ENCODE measurements at regions not wholly inside any gene's neighbourhood (a gene's known extent, or its start where the extent isn't known, plus 50 kb on each side); places are given as distances from the start of the nearest gene placed in this dataset.
"Not testable (repeated sequence)": the region's sequence is repeated elsewhere in the genome, so short reads cannot be mapped to it uniquely, and the experiment has no call there.

GRCh38 chr2:34545486-34546136, 946.5 kb upstream of the FAM98A start:
- Histone ChIP-seq H3K9me3 (ENCODE audit: control insufficient read depth, low read length) (no peaks in the 10 kb centered on the region), H3K36me3 (ENCODE audit: control insufficient read depth, insufficient read depth, low read length) (no peaks in the 10 kb centered on the region), H3K27me3 (ENCODE audit: control insufficient read depth, insufficient read depth, low read length, poor library complexity, severe bottlenecking) (no peaks in the 10 kb centered on the region), H3K27ac (ENCODE audit: insufficient read depth, low read depth, low read length, poor library complexity, severe bottlenecking) (no peak overlapping the region), H3K4me3 (ENCODE audit: insufficient read depth, low read depth, low read length) (no peak overlapping the region), H3K4me1 (ENCODE audit: control insufficient read depth, insufficient read depth, low read length) (no peaks in the 10 kb centered on the region)
- WGBS, 2 experiments: 91 to 94% methylated on average over 12 of the region's 12 CpGs

GRCh38 chr2:34534761-34535160, 935.7 kb upstream of the FAM98A start:
- no peak overlapping the region for H3K27ac ChIP-seq (ENCODE audit: insufficient read depth, low read depth, low read length, poor library complexity, severe bottlenecking)
- no peak overlapping the region for H3K4me3 ChIP-seq (ENCODE audit: insufficient read depth, low read depth, low read length)
- no peaks in the 10 kb centered on the region for H3K4me1 ChIP-seq (ENCODE audit: control insufficient read depth, insufficient read depth, low read length)
- no peaks in the 10 kb centered on the region for H3K27me3 ChIP-seq (ENCODE audit: control insufficient read depth, insufficient read depth, low read length, poor library complexity, severe bottlenecking)
- H3K36me3 ChIP-seq (ENCODE audit: control insufficient read depth, insufficient read depth, low read length): no peaks in the 10 kb centered on the region
- WGBS, 2 experiments: 89 to 90% methylated on average over 3 of the region's 3 CpGs
- no peaks in the 10 kb centered on the region for H3K9me3 ChIP-seq (ENCODE audit: control insufficient read depth, low read length)

- Histone ChIP-seq H3K4me3 (ENCODE audit: insufficient read depth, low read depth, low read length) (no peak overlapping the region), H3K36me3 (ENCODE audit: control insufficient read depth, insufficient read depth, low read length) (no peaks in the 10 kb centered on the region), H3K4me1 (ENCODE audit: control insufficient read depth, insufficient read depth, low read length) (no peaks in the 10 kb centered on the region), H3K9me3 (ENCODE audit: control insufficient read depth, low read length) (no peaks in the 10 kb centered on the region), H3K27me3 (ENCODE audit: control insufficient read depth, insufficient read depth, low read length, poor library complexity, severe bottlenecking) (no peaks in the 10 kb centered on the region), H3K27ac (ENCODE audit: insufficient read depth, low read depth, low read length, poor library complexity, severe bottlenecking) (no peak overlapping the region)
- WGBS, 2 experiments: 82 to 97% methylated on average over 1 of the region's 1 CpG
Measured at GRCh38 chr2:34534341-34534740, 935.2 kb upstream of the FAM98A start.

GRCh38 chr2:34533585-34534183, 934.6 kb upstream of the FAM98A start:
- no peak overlapping the region for H3K4me3 ChIP-seq (ENCODE audit: insufficient read depth, low read depth, low read length)
- H3K27me3 ChIP-seq (ENCODE audit: control insufficient read depth, insufficient read depth, low read length, poor library complexity, severe bottlenecking): no peaks in the 10 kb centered on the region
- 85 to 92% methylated on average over 2 to 3 of the region's 3 CpGs for WGBS, 2 experiments
- no peaks in the 10 kb centered on the region for H3K9me3 ChIP-seq (ENCODE audit: control insufficient read depth, low read length)
- H3K4me1 ChIP-seq (ENCODE audit: control insufficient read depth, insufficient read depth, low read length): no peaks in the 10 kb centered on the region
- H3K36me3 ChIP-seq (ENCODE audit: control insufficient read depth, insufficient read depth, low read length): no peaks in the 10 kb centered on the region
- H3K27ac ChIP-seq (ENCODE audit: insufficient read depth, low read depth, low read length, poor library complexity, severe bottlenecking): no peak overlapping the region

GRCh38 chr2:34529965-34530364, 930.9 kb upstream of the FAM98A start:
- Histone ChIP-seq H3K27ac (ENCODE audit: insufficient read depth, low read depth, low read length, poor library complexity, severe bottlenecking) (no peak overlapping the region), H3K36me3 (ENCODE audit: control insufficient read depth, insufficient read depth, low read length) (no peaks in the 10 kb centered on the region), H3K27me3 (ENCODE audit: control insufficient read depth, insufficient read depth, low read length, poor library complexity, severe bottlenecking) (no peaks in the 10 kb centered on the region), H3K4me3 (ENCODE audit: insufficient read depth, low read depth, low read length) (no peak overlapping the region), H3K4me1 (ENCODE audit: control insufficient read depth, insufficient read depth, low read length) (no peaks in the 10 kb centered on the region), H3K9me3 (ENCODE audit: control insufficient read depth, low read length) (no peaks in the 10 kb centered on the region)
- WGBS, 2 experiments: 96 to 98% methylated on average over 1 of the region's 1 CpG

- Histone ChIP-seq H3K36me3 (ENCODE audit: control insufficient read depth, insufficient read depth, low read length) (no peaks in the 10 kb centered on the region), H3K9me3 (ENCODE audit: control insufficient read depth, low read length) (no peaks in the 10 kb centered on the region), H3K27ac (ENCODE audit: insufficient read depth, low read depth, low read length, poor library complexity, severe bottlenecking) (no peak overlapping the region), H3K27me3 (ENCODE audit: control insufficient read depth, insufficient read depth, low read length, poor library complexity, severe bottlenecking) (no peaks in the 10 kb centered on the region), H3K4me3 (ENCODE audit: insufficient read depth, low read depth, low read length) (no peak overlapping the region), H3K4me1 (ENCODE audit: control insufficient read depth, insufficient read depth, low read length) (no peaks in the 10 kb centered on the region)
- WGBS, 2 experiments: 94 to 97% methylated on average over 3 of the region's 3 CpGs
Measured at GRCh38 chr2:34523958-34524514, 924.9 kb upstream of the FAM98A start.

- Histone ChIP-seq H3K27me3 (ENCODE audit: control insufficient read depth, insufficient read depth, low read length, poor library complexity, severe bottlenecking) (no peaks in the 10 kb centered on the region), H3K4me3 (ENCODE audit: insufficient read depth, low read depth, low read length) (no peak overlapping the region), H3K4me1 (ENCODE audit: control insufficient read depth, insufficient read depth, low read length) (no peaks in the 10 kb centered on the region), H3K9me3 (ENCODE audit: control insufficient read depth, low read length) (no peaks in the 10 kb centered on the region), H3K27ac (ENCODE audit: insufficient read depth, low read depth, low read length, poor library complexity, severe bottlenecking) (no peak overlapping the region), H3K36me3 (ENCODE audit: control insufficient read depth, insufficient read depth, low read length) (no peaks in the 10 kb centered on the region)
- 84% methylated on average over 3 of the region's 3 CpGs; no CpG with 5 or more reads in 1 of the 2 experiments for WGBS, 2 experiments
Measured at GRCh38 chr2:34519659-34520058, 920.6 kb upstream of the FAM98A start.

GRCh38 chr2:34498561-34498960, 899.5 kb upstream of the FAM98A start:
- no peaks in the 10 kb centered on the region for H3K36me3 ChIP-seq (ENCODE audit: control insufficient read depth, insufficient read depth, low read length)
- WGBS, 2 experiments: 96% methylated on average over 1 of the region's 1 CpG
- no peak overlapping the region for H3K27ac ChIP-seq (ENCODE audit: insufficient read depth, low read depth, low read length, poor library complexity, severe bottlenecking)
- no peak overlapping the region for H3K4me3 ChIP-seq (ENCODE audit: insufficient read depth, low read depth, low read length)
- no peaks in the 10 kb centered on the region for H3K27me3 ChIP-seq (ENCODE audit: control insufficient read depth, insufficient read depth, low read length, poor library complexity, severe bottlenecking)
- H3K4me1 ChIP-seq (ENCODE audit: control insufficient read depth, insufficient read depth, low read length): no peaks in the 10 kb centered on the region
- no peaks in the 10 kb centered on the region for H3K9me3 ChIP-seq (ENCODE audit: control insufficient read depth, low read length)

GRCh38 chr2:34494192-34494591, 895.1 kb upstream of the FAM98A start:
- not testable (repeated sequence) for H3K4me1 ChIP-seq (ENCODE audit: control insufficient read depth, insufficient read depth, low read length); H3K27ac ChIP-seq (ENCODE audit: insufficient read depth, low read depth, low read length, poor library complexity, severe bottlenecking); H3K27me3 ChIP-seq (ENCODE audit: control insufficient read depth, insufficient read depth, low read length, poor library complexity, severe bottlenecking); H3K36me3 ChIP-seq (ENCODE audit: control insufficient read depth, insufficient read depth, low read length); H3K4me3 ChIP-seq (ENCODE audit: insufficient read depth, low read depth, low read length); H3K9me3 ChIP-seq (ENCODE audit: control insufficient read depth, low read length)
- 94% methylated on average over 18 of the region's 18 CpGs for WGBS, 2 experiments

GRCh38 chr2:34492561-34493455, 893.7 kb upstream of the FAM98A start:
- 84 to 100% methylated on average over 3 of the region's 3 CpGs for WGBS, 2 experiments
- H3K27ac ChIP-seq (ENCODE audit: insufficient read depth, low read depth, low read length, poor library complexity, severe bottlenecking): no peak overlapping the region

More at GRCh38 chr2:34492561-34493455, 893.7 kb upstream of the FAM98A start:
- Histone ChIP-seq H3K4me1 (ENCODE audit: control insufficient read depth, insufficient read depth, low read length) (no peaks in the 10 kb centered on the region), H3K9me3 (ENCODE audit: control insufficient read depth, low read length) (no peaks in the 10 kb centered on the region), H3K36me3 (ENCODE audit: control insufficient read depth, insufficient read depth, low read length) (no peaks in the 10 kb centered on the region), H3K4me3 (ENCODE audit: insufficient read depth, low read depth, low read length) (no peak overlapping the region), H3K27me3 (ENCODE audit: control insufficient read depth, insufficient read depth, low read length, poor library complexity, severe bottlenecking) (no peaks in the 10 kb centered on the region)

All from ectodermal cell (in vitro differentiated cells).